HG03064 (cell line): ENCODE measurements at regions not wholly inside any gene's neighbourhood (a gene's known extent, or its start where the extent isn't known, plus 50 kb on each side); places are given as distances from the start of the nearest gene placed in this dataset.
"Not testable (repeated sequence)": the region's sequence is repeated elsewhere in the genome, so short reads cannot be mapped to it uniquely, and the experiment has no call there.

ENCODE experiments used
- ATAC-seq: cut with Tn5 transposase; IDR thresholded peaks from one replicate; pipeline ENCODE4 v1.9.1; 2021; ENCODE audit warnings: low read depth; ENCODE audit not compliant: unreplicated experiment

- no peak for ATAC-seq
Measured at GRCh38 chr2:48178611-48179010, 135.9 kb upstream of the FOXN2 start.

- ATAC-seq = no peak
Measured at GRCh38 chr2:48180557-48180956, 133.9 kb upstream of the FOXN2 start.

GRCh38 chr2:48183276-48183675 is 131.2 kb upstream of the FOXN2 start:
- no peak for ATAC-seq

- ATAC-seq = no peak
Measured at GRCh38 chr2:48183991-48184390, 130.5 kb upstream of the FOXN2 start.

GRCh38 chr2:48187503-48187902 is 127.0 kb upstream of the FOXN2 start:
- ATAC-seq = no peak

GRCh38 chr2:48189552-48190228 is 124.8 kb upstream of the FOXN2 start:
- ATAC-seq = no peak

- no peak for ATAC-seq
Measured at GRCh38 chr2:48190230-48190629, 124.3 kb upstream of the FOXN2 start.

- no peak for ATAC-seq
Measured at GRCh38 chr2:48194641-48195040, 119.8 kb upstream of the FOXN2 start.

- ATAC-seq = no peak
Measured at GRCh38 chr2:48195169-48195568, 119.3 kb upstream of the FOXN2 start.

- no peak for ATAC-seq
Measured at GRCh38 chr2:48197618-48198017, 116.9 kb upstream of the FOXN2 start.

- no peak for ATAC-seq
Measured at GRCh38 chr2:48198371-48198770, 116.1 kb upstream of the FOXN2 start.

GRCh38 chr2:48199070-48199469 is 115.4 kb upstream of the FOXN2 start:
- no peak for ATAC-seq

- ATAC-seq = no peak
Measured at GRCh38 chr2:48200620-48201293, 113.7 kb upstream of the FOXN2 start.

- ATAC-seq = not testable (repeated sequence)
Measured at GRCh38 chr2:48201435-48201834, 113.0 kb upstream of the FOXN2 start.

GRCh38 chr2:48202863-48203642 is 111.4 kb upstream of the FOXN2 start:
- no peak for ATAC-seq

- ATAC-seq = no peak
Measured at GRCh38 chr2:48203668-48204067, 110.8 kb upstream of the FOXN2 start.

GRCh38 chr2:48204750-48205136 is 109.7 kb upstream of the FOXN2 start:
- ATAC-seq = no peak

- ATAC-seq = peak; percentile 67
Measured at GRCh38 chr2:48205137-48205798, 109.2 kb upstream of the FOXN2 start.

GRCh38 chr2:48206056-48206656 is 108.3 kb upstream of the FOXN2 start:
- ATAC-seq = not testable (repeated sequence)

- ATAC-seq = no peak
Measured at GRCh38 chr2:48207201-48207641, 107.3 kb upstream of the FOXN2 start.

GRCh38 chr2:48207851-48208250 is 106.6 kb upstream of the FOXN2 start:
- ATAC-seq = no peak
